ENCODE measurements at regions not wholly inside any gene's neighbourhood (a gene's known extent, or its start where the extent isn't known, plus 50 kb on each side); places are given as distances from the start of the nearest gene placed in this dataset.
"Not testable (repeated sequence)": the region's sequence is repeated elsewhere in the genome, so short reads cannot be mapped to it uniquely, and the experiment has no call there.

DNA sequence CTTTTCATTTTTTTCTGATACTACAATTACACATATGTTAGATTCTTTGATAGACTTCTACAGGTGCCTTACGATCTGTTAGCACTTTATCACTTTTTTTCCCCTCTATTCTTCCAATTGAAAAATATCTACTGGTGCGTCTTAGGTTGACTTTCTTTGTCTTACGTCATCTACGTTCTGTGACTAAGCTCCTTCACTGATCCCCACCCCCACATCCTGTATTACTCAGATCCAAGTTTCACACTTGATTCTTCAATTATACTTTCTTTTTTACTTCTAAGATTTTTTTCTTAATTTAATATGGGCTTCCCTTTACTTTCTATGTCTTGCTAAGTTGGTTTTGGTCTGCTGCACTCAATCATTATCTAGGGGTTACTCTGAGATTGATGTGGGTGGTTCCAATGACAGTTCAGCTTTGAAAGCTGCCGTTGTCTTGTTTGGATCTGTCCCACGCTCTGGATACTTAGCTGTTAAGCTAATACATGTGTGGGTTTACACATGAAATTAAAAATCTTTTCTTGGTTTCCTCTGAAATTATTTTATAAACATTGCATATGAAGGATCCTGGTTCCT, 1321.1 kb downstream of the RAPGEF2 start:
- intact Hi-C loops (cut with micrococcal nuclease): no loop called here
- no peaks in the 10 kb centered on the region for H3K36me3 Mint-ChIP-seq (ENCODE audit: insufficient read depth, unreplicated experiment)
- peak overlapping the region; percentile 80 for H3K27ac Mint-ChIP-seq (ENCODE audit: low read depth, unreplicated experiment)
- no peaks in the 10 kb centered on the region for H3K27me3 Mint-ChIP-seq (ENCODE audit: insufficient read depth, unreplicated experiment)
- ChIA-PET CTCF (no interaction called here), POLR2A (interaction anchor here (1.0 kb wide), 1 partner anchor 185 kb away, joined by 3 read pairs; no protein-coding TSS in a partner anchor)
- H3K4me3 Mint-ChIP-seq (ENCODE audit: unreplicated experiment): peak overlapping the region; percentile 64
- TF ChIP-seq CTCF (IDR thresholded peaks at IDR 0.05; ENCODE audit: unreplicated experiment): no peak
- peak; percentile 77 for DNase-seq (ENCODE audit: unreplicated experiment)
- peaks cover 8% of the 10 kb centered on the region for H3K4me1 Mint-ChIP-seq (ENCODE audit: insufficient read depth, unreplicated experiment)
- H3K9me3 Mint-ChIP-seq (ENCODE audit: unreplicated experiment): peaks cover 5% of the 10 kb centered on the region
- TSS peak; percentile 97 for BruUV-seq (replicated peaks)

DNA sequence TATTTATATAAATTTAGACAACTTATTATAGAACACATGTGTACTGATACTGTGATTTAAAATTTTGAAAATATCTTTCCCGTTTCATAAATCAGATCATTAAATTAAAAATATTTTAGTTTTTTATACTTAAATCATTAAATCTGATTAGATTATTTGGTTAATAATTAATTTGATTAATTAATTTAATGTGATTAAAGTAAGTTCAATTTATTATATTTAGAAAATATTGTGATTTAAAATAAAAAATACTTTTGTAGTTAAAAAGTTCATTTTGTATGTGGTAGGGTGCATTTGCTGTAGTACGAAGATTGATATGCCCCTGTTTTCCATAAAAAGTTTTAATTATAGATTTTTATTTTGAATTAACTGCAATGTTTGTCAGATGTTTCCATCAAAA, 1323.4 kb downstream of the RAPGEF2 start:
- ChIA-PET POLR2A (no interaction called here), CTCF (no interaction called here)
- no peak overlapping the region for H3K27ac Mint-ChIP-seq (ENCODE audit: low read depth, unreplicated experiment)
- H3K9me3 Mint-ChIP-seq (ENCODE audit: unreplicated experiment): peaks cover 5% of the 10 kb centered on the region
- no peak overlapping the region for H3K4me3 Mint-ChIP-seq (ENCODE audit: unreplicated experiment)
- TF ChIP-seq CTCF (IDR thresholded peaks at IDR 0.05; ENCODE audit: unreplicated experiment): no peak
- DNase-seq (ENCODE audit: unreplicated experiment): no peak
- no peaks in the 10 kb centered on the region for H3K27me3 Mint-ChIP-seq (ENCODE audit: insufficient read depth, unreplicated experiment)
- H3K4me1 Mint-ChIP-seq (ENCODE audit: insufficient read depth, unreplicated experiment): peaks cover 8% of the 10 kb centered on the region
- no peaks in the 10 kb centered on the region for H3K36me3 Mint-ChIP-seq (ENCODE audit: insufficient read depth, unreplicated experiment)
- BruUV-seq (replicated peaks): no TSS peak
- intact Hi-C loops (cut with micrococcal nuclease): no loop called here

GRCh38 chr4:160450876-160451275, 1348.0 kb downstream of the RAPGEF2 start:
- Mint-ChIP-seq H3K4me1 (ENCODE audit: insufficient read depth, unreplicated experiment) (no peaks in the 10 kb centered on the region), H3K4me3 (ENCODE audit: unreplicated experiment) (no peak overlapping the region), H3K36me3 (ENCODE audit: insufficient read depth, unreplicated experiment) (no peaks in the 10 kb centered on the region), H3K27ac (ENCODE audit: low read depth, unreplicated experiment) (no peak overlapping the region), H3K9me3 (ENCODE audit: unreplicated experiment) (no peaks in the 10 kb centered on the region), H3K27me3 (ENCODE audit: insufficient read depth, unreplicated experiment) (no peaks in the 10 kb centered on the region)
- no peak for DNase-seq (ENCODE audit: unreplicated experiment)
- intact Hi-C loops (cut with micrococcal nuclease): no loop called here
- TF ChIP-seq CTCF (IDR thresholded peaks at IDR 0.05; ENCODE audit: unreplicated experiment): no peak
- ChIA-PET CTCF (no interaction called here), POLR2A (no interaction called here)
- BruUV-seq (replicated peaks): no TSS peak

DNA sequence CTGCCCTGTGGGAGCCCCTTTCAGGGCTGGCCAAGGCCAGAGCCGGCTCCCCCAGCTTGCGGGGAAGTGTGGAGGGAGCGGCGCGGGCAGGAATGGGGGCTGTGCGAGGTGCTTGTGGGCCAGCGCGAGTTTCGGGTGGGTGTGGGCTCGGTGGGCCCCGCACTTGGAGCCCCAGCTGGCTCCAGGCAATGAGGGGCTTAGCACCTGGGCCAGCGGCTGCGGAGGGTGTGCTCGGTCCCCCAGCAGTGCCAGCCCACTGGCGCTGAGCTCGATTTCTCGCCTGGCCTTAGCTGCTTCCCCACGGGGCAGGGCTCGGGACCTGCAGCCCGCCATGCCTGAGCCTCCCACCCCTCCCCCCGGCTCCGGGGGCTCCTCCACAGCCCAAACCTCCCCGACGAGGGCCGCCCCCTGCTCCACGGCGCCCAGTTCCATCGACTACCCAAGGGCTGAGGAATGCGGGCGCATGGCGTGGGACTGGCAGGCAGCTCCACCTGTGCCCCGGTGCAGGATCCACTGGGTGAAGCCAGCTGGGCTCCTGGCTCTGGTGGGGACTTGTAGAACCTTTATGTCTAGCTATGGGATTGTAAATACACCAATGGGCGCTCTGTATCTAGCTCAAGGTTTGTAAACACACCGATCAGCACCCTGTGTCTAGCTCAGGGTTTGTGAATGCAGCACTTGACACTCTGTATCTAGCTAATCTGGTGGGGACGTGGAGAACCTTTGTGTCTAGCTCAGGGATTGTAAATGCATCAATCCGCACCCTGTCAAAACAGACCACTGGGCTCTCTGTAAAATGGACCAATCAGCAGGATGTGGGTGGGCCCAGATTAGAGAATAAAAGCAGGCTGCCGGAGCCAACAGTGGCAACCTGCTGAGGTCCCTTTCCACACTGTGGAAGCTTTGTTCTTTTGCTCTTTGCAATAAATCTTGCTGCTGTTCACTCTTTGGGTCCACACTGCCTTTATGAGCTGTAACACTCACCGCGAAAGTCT, 1379.1 kb downstream of the RAPGEF2 start:
- H3K27ac Mint-ChIP-seq (ENCODE audit: low read depth, unreplicated experiment); H3K9me3 Mint-ChIP-seq (ENCODE audit: unreplicated experiment); POLR2A ChIA-PET; CTCF ChIA-PET; BruUV-seq (replicated peaks); H3K4me3 Mint-ChIP-seq (ENCODE audit: unreplicated experiment); DNase-seq (ENCODE audit: unreplicated experiment); intact Hi-C loops (cut with micrococcal nuclease); H3K27me3 Mint-ChIP-seq (ENCODE audit: insufficient read depth, unreplicated experiment); H3K36me3 Mint-ChIP-seq (ENCODE audit: insufficient read depth, unreplicated experiment); H3K4me1 Mint-ChIP-seq (ENCODE audit: insufficient read depth, unreplicated experiment): not testable (repeated sequence)
